GM18870 (cell line): ENCODE measurements at regions not wholly inside any gene's neighbourhood (a gene's known extent, or its start where the extent isn't known, plus 50 kb on each side); places are given as distances from the start of the nearest gene placed in this dataset.

Experiments
- ATAC-seq: cut with Tn5 transposase; IDR thresholded peaks from one replicate; pipeline ENCODE4 v1.9.1; 2021; ENCODE audit warnings: moderate library complexity; ENCODE audit not compliant: unreplicated experiment

DNA sequence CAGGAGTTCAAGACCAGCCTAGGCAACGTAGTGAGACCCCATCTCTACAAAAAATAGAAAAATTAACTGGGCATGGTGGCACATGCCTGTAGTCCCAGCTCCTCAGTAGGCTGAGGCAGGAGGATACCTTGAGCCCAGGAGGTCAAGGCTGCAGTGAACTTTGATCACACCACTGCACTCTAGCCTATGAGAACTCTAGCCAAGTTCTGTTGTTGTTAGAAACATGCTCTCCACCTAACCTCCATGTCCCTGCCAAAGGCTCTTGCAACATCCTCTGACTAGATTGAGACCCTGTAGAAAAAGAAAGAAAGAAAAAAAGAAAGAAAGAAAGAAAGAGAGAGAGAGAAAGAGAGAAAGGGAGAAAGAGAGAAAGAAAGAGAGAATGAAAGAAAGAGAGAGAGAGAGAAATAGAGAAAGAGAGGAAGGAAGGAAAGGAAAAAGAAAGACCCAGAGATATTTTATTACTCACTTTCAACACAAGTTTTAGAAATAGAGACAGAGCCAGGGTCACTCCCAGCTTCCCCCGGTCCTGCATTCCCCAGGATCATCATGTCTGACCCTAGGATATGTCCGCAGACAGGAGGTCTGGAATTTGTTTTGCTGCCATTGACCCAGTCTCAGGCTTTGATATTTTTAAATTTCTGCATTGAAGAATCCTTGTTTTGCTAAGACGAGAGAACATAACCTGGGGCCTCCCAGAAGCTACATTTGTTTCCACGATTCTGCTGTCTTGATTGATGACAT lies 376.5 kb upstream of the CDH5 start:
- ATAC-seq = no peak

DNA sequence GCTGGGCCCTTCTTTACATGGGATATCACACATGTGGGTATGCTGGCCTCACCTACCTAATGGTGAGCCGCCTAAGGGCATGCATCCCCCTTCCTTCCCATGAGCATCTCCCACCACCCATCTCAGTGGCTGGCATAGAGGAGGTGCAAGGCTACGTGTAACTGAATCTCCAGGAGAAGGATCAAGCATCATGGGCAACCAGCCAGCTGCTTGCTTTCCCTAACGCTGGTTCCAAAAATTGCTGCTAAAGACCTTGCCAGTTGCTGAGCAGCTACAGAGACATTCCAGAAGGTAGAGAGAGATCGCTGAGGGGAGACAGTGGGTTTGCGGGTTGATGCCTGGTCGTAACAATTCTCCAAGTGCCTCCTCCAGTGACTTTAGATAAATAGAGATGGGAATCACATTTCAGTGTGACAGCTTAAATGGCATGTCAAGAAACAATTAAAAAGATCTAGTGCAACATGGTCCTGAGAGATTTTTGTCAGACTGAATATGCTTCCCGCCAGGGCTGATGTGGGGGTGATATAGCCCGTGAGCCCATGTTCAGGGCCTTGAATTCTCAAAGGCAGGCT lies 378.4 kb upstream of the CDH5 start:
- ATAC-seq = no peak

DNA sequence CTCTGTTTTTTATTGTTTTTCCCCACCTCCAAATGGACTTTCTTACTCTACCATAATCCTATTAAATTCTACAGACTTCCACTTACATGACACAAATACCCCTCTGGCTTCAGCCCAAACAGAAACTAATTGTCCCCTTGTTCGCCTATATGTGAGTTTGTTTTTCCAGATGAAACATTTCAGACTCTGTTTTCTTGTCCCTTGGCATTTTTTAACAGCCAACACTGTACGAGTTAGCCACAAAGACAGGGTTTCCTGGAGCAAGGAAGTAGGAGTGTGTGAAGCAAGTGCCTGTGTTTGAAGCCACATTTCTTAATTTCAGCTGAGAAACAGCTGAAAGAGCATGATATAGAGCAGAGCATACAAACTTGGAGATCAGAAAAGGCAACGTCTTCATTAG lies 382.2 kb upstream of the CDH5 start:
- no peak for ATAC-seq

DNA sequence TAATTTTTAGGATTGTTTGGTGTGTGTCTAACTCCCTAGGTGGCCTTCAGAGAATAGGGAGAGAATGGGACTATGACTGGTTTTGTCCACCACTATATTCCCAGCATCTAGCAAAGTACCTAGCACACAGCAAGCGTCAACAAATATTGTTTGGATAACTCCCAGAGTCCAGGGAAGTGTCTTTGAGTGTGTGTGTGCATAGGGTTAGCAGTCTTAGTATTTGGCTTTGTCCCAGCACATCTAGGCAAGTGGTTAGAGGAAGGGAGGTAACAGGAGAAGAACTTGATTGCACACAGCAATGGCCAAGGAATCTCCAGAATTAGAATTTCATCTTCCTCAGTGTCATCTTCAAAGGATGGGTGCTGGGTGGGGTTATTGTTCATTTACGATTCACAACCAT lies 385.4 kb upstream of the CDH5 start:
- ATAC-seq = no peak

DNA sequence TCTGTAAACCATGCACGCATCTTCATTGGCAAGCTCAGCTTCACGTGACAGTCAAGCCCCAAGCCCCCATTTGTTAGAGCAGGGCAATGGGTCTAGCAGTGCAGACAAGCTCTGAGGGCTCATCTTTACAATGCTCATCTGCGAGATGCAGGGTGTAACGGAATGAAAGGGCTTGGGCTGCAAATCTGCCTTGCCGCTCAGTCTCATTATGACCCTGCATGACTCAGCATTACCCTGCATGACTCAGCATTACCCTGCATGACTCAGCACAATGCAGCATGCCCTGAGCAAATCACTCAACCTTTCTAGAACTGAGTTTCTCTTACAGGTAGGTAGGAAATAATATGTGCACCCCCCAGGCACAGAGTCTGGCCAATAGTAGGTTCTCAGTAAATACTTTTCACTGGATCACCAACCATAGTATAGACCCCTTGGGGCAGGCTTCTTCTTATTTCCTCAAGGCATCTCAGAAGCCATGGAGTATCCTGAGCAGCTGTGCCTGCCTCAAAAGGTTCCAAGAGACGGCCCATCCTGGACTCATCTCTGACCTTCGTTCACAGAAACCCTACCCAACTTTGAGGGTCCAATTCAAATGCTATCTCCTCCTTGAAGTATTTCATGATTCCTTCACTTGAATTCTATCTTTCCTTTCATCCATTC lies 391.3 kb upstream of the CDH5 start:
- ATAC-seq = no peak

DNA sequence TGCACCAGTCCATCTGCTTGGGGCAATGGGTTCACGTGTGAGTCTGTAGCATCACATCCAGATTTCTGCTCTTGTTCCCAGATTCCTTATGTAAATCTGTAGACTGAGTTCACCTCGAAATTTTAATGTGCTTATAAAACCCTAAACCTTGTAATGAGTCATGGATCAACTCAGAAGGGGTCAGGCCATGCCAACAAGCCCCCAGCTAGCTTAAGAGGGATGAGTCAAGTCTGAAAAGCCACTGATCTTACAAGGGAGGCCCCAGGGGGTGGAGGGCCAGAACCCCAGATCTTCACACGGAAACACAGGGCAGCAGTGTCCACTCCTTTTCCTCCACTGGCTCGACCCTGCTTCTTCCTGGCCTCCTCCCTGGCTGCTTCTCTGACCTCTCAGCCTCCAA lies 399.1 kb upstream of the CDH5 start:
- ATAC-seq = no peak

DNA sequence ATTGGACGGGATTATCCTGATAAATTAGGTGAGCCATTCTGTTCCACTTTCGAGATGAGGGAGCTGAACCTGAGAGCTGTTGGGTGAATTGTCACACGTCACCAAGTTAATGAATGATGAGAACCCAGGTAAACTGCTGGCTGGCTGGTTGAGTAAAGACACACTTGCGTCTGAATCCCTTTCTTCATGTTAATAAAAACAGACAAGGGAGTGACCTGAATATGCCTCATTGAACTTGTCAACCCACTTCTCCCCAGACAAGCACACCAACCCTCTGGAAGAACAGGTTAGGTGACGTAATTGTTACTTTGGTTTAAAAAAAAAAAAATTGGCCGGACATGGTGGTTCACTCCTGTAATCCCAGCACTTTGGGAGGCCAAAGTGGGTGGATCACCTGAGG lies 400.9 kb upstream of the CDH5 start:
- ATAC-seq = no peak

DNA sequence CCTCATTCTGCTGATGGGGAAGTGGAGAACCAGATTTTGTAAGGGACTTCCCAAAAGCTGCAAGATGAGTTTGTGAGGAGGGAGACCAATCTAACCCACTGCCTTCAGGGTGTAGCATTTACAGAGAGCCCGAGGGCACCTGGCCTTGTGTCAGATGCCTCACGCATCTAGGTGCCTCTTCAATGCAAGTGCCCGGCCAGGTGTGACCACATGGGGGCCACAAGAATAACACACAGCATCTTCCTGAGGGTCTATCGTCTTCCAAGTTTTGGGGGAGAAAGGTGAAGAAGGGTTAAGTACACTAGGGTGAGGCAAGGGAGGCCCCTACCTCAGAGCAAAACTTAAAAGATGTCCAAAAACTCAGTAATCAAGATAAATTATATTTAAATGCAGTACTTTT lies 401.7 kb upstream of the CDH5 start:
- ATAC-seq = no peak

DNA sequence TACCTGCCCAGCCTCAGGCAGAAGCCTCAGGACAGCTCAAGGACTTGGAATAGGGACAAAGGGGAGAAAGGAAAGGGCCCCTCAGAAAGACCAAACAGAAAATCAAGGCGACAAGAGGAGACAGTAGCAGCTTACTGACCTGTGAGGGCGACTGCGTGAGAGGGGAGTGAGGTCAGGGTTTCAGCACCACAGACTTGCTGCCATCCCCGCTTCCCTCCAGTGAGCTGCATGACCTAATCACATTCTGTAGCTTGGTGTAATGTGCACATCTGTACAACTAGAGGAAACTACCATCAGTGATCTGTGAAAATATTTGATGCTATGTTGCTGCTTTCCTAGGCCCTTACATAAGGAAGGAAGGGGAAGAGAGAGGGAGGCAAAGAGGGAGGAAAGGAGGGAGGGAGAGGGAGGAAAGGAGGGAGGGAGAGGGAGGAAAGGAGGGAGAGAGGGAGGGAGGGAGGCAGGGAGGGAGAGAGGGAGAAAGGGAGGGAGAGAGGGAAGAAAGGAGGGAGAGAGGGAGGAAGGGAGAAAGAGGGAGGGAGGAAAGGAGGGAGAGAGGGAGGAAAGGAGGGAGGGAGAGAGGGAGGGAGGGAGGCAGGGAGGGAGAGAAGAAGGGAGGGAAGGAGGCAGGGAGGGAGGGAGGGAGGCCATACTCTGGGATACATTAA lies 404.9 kb upstream of the CDH5 start:
- ATAC-seq = no peak

DNA sequence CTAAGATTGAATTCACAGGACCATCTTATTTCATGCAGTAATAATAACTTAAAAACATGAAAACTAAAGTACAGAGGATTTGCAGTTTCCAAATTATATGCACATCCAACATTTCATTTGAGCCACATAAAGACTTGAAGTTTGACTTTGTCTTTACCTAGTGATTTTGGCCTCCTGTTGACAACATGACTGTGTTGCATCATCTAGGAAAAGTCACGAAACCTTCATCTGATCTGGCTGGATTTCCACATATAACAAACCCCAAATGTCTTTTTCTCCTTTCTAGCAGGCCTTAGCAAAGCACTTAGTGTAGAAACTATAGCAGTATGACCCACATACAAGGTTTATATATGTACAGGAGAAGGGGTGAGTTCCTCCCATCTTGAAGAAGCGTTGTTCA lies 406.5 kb upstream of the CDH5 start:
- ATAC-seq = no peak

DNA sequence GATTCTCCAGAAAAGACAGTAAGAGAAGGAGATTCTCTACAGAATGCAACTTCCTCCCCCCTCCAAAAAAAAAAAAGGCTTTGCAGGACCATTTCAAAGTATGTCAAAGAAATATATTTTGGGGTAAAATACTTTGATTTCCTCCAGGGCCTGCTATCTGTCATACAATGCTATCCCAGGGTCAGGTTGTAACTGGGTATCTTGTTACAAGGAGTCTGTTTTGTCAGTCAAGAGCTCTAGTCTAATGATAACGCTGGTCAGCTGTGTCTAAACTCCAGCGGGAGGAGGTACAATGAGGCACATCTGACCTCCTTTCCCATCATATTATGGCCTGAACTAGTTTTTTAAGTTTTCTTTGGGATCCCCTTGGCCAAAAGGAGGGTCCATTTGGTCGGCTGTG lies 408.4 kb upstream of the CDH5 start:
- ATAC-seq = no peak

DNA sequence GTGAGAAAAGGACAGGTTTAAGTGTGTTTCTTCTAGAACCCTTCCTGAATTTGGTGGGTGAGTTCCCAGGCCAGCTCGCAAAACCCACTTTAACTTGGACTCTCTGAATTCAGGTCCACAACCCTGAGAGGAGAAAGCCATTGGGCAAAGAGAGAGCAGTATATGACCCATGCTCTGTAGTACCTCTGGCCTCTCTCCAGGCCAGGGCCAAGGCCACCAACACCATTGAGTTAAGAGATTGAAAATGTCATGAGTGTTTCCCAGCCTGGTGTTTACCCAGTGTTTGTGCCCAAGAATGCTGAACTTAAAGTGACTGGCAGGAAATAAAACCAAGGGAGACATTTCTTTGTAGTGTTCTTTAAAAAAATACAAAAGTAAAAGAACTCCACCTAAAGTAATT lies 410.4 kb upstream of the CDH5 start:
- no peak for ATAC-seq

DNA sequence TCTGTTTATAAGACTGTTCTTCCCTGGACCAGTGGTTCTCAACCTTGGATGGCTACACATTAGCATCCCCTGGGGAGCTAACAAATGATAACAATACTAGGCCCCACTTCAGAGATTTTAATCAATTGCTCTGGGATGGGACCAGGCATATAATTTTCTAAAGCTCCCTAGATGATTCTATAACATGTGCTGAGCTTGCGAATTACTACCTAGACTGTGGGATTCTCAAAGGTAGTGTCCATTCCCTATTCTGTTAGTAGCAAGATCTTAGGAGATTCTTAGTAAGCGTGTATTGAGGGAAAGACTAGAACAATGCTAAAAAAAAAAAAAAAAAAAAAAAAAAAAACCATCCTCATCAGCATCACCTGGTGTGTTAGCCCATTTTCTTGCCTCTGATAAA lies 412.0 kb upstream of the CDH5 start:
- ATAC-seq = no peak

DNA sequence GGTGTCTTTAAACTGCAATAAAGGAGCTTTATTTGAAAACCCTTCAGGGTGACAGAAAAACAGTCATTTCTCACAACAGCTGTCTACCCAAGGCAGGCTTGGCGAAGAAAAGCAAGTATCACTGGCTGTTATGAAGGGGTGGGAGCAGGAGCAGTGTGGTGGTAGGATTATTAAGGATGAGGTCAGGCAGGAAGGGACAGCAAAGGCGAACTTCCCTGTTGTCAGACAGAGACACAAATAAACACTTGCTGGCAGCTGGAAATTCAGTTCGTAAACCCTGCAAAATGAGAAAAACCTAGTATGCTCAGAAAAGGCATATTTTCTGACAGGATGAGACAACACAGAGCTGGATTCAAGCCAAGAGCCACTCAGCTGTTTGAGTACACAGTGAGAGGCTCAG lies 416.3 kb upstream of the CDH5 start:
- no peak for ATAC-seq

DNA sequence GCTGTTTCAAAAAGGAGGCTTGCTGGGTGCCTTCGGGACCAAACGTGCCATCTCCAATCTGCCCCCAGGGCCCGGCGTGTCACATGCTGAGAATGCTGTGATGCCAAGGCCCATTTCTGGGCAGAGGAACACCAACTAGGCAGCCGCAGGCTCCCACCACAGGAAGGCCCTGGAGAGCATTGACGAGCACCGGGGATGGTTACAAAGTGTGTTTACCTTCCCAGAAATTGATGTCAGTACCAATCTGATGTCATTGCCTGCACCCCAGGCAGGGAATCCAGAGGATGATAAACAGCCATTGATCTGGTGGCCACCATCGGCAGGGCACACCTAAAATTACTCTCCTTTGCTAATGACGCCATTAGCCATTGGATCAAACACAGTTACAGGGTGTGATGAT lies 418.1 kb upstream of the CDH5 start:
- no peak for ATAC-seq

DNA sequence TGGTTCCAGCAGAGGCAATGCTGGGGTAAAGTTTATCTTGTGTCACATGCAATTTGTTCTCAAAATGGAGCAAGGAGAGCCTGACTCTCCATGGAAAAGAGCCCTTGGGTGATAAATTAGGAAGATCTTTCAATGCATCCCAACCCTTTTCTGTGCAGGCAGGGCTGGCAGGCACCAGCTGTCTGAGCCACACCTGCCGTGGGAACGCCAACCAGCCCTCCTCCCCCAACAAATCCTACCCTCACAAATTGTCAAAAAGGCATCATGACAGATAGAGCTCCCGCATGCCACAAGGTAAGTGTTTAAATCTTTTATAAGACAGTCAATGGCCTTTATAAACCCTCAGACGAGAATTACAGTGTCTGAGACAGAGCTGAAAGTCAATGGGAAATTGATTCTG lies 418.5 kb upstream of the CDH5 start:
- no peak for ATAC-seq

DNA sequence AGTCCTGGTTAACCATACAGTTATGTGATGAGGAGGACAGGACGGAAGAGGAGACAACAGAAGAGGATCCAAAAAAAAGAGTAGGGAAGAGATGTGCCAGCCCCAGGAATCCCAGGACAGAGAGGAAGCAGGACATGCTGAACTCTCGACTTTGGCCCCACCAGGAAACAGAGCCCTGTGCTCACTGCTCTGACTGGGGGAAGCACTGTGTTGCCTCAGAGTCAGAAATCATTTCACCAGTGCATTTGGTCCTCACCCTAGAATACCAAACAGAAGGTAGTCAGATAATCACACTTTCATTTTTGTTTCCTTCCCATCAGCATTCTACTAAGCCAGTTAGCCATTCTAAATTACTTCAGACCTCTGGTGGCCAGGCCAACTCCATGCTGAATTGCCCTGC lies 421.0 kb upstream of the CDH5 start:
- no peak for ATAC-seq

DNA sequence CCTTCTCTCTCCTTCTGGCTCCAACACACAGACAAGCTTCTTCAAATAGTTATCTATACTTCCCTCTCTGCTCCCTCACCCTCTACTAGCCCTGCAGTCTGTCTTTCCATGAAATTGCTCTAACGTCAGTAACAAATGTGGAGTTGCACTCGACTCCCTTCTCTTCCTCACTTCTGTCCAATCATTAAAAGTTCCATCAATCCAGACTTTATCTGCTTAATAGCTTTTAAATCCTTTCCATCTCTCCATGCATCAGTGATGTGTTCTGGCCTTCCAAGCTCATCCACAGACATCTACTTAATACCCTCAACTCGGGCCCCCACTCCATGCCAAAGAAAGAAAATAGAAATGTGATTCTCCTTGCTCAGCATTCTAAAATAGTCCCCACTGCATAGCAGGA lies 422.1 kb upstream of the CDH5 start:
- no peak for ATAC-seq

DNA sequence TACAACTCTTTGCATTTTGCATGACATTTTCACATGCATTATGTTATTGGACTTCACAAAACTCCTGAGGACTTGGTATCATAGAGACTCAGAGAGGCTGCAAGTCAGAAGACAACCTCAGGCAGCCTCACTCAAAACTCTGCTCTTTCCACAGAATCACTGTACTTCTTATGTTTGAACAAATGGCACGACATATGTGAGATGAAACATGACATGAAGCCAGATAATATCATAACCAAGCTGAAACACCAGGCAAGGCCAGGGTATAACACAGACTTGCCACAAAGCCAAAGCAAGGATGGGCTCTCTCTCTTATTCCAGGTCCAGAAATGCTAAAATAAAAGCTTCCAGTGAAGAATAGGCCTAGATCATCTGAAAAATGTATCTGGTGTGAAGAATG lies 425.8 kb upstream of the CDH5 start:
- no peak for ATAC-seq

DNA sequence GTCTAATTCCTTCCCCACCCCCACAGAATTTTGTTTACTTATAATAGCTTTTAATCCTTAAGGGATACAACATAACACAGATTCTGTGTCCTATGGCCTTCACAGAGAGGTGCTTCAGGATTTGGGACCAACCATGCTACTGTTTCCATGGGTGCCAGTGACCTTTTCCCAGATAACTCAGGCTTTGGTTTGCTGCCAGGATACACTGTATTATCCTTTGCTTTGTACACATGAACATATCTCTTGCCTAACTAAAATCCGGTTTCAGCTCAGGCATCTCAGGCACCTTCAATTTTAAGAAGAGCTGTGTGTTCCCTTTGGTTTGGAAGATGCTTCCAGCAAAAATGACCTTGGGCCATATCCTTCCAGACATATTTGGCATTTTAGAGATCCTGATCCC lies 428.4 kb upstream of the CDH5 start:
- no peak for ATAC-seq

DNA sequence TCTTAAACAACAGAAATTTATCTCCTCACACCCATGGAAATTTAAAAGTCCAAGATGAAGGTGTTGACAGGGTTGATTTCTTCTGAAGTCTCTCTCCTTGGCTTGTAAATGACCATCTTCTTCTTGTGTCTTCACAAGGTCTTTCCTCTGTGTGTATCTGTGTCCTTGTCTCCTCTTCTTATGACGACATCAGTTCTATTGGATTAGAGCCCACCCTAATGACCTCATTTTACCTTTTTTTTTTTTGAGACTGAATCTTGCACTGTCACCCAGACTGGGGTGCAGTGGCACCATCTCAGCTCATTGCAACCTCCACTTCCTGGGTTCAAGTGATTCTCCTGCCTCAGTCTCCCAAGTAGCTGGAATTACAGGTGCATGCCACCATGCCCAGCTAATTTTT lies 429.0 kb upstream of the CDH5 start:
- ATAC-seq = no peak

DNA sequence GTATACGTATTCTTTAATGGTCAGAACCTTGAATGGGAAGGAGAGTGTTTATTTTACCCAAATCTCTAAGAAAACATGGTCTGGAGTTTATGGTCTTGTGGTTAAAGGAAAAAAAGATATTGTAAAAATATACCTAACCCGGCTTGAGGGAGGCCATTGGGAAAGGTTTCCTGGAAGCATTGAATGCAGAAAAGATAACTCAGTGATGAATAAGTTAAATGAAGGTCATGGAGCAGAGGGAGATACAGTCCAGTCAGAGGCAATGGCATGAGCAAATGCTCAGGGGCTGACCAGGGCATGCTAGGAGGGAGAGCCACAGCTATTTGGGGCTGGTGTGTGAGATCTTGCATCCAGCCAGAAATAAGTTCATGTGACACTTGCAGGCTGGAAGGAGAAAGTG lies 430.4 kb upstream of the CDH5 start:
- no peak for ATAC-seq
